ENCODE measurements at regions not wholly inside any gene's neighbourhood (a gene's known extent, or its start where the extent isn't known, plus 50 kb on each side); places are given as distances from the start of the nearest gene placed in this dataset.

DNA sequence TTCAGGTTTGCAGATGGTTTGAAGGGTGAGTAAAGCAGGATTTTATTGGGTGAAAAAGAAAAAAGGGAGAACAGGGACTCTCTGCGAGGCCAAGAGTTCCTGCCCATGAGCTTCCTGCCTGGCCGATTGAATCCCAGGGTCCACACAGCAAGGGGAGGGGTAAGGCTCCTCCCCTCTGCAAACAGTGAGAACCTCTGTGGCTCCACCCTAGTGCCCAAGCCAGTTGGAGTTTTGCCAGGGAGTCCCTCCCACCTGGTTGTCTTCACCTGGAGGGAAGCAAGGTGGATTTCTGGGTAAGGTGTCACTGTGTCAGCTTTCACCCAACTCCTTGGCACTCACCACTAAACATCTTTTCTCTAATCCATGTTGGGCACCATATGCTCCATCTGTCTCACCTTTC is 70.9 kb downstream of the PDHA2 start:
- DNase-seq (ENCODE audit: low read depth, low spot score): no peak
- Histone ChIP-seq H3K36me3 (ENCODE audit: control insufficient read depth, insufficient read depth, low read length) (no peaks in the 10 kb centered on the region), H3K4me1 (ENCODE audit: control insufficient read depth, insufficient read depth, low read length) (no peaks in the 10 kb centered on the region), H3K27ac (ENCODE audit: low read length) (no peak overlapping the region), H3K27me3 (ENCODE audit: control insufficient read depth, insufficient read depth, low read length) (no peaks in the 10 kb centered on the region), H3K9me3 (ENCODE audit: control insufficient read depth, insufficient read depth, low read depth, low read length) (no peaks in the 10 kb centered on the region), H3K4me3 (ENCODE audit: low read depth in 2 of 2, low read length in 2 of 2) (no peak overlapping the region)
- POLR2A ChIA-PET: no interaction called here
- no TSS peak for BruUV-seq (replicated peaks)
- intact Hi-C loops (cut with micrococcal nuclease; ENCODE audit: unreplicated experiment) (no loop called here), in situ Hi-C loops (cut with HindIII; ENCODE audit: low pct_unique_long_range_greater_than_20kb, low sequenced_read_pairs) (no loop called here)
- TF ChIP-seq, protein P1, sequence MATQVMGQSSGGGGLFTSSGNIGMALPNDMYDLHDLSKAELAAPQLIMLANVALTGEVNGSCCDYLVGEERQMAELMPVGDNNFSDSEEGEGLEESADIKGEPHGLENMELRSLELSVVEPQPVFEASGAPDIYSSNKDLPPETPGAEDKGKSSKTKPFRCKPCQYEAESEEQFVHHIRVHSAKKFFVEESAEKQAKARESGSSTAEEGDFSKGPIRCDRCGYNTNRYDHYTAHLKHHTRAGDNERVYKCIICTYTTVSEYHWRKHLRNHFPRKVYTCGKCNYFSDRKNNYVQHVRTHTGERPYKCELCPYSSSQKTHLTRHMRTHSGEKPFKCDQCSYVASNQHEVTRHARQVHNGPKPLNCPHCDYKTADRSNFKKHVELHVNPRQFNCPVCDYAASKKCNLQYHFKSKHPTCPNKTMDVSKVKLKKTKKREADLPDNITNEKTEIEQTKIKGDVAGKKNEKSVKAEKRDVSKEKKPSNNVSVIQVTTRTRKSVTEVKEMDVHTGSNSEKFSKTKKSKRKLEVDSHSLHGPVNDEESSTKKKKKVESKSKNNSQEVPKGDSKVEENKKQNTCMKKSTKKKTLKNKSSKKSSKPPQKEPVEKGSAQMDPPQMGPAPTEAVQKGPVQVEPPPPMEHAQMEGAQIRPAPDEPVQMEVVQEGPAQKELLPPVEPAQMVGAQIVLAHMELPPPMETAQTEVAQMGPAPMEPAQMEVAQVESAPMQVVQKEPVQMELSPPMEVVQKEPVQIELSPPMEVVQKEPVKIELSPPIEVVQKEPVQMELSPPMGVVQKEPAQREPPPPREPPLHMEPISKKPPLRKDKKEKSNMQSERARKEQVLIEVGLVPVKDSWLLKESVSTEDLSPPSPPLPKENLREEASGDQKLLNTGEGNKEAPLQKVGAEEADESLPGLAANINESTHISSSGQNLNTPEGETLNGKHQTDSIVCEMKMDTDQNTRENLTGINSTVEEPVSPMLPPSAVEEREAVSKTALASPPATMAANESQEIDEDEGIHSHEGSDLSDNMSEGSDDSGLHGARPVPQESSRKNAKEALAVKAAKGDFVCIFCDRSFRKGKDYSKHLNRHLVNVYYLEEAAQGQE (IDR thresholded peaks at IDR 0.05; ENCODE audit: insufficient read depth in 1 of 2, low read depth in 2 of 2, low read length in 1 of 2): no peak
- no peak for TF ChIP-seq POLR2AphosphoS5 (IDR thresholded peaks at IDR 0.05; ENCODE audit: low read depth, low read length)
- no peak for TF ChIP-seq TCF7L2 (IDR thresholded peaks at IDR 0.05; ENCODE audit: low read depth, low read length)
- no peak for TF ChIP-seq SIN3A (IDR thresholded peaks at IDR 0.05; ENCODE audit: borderline replicate concordance, insufficient read depth, low read depth, low read length)
- TF ChIP-seq, protein P2, sequence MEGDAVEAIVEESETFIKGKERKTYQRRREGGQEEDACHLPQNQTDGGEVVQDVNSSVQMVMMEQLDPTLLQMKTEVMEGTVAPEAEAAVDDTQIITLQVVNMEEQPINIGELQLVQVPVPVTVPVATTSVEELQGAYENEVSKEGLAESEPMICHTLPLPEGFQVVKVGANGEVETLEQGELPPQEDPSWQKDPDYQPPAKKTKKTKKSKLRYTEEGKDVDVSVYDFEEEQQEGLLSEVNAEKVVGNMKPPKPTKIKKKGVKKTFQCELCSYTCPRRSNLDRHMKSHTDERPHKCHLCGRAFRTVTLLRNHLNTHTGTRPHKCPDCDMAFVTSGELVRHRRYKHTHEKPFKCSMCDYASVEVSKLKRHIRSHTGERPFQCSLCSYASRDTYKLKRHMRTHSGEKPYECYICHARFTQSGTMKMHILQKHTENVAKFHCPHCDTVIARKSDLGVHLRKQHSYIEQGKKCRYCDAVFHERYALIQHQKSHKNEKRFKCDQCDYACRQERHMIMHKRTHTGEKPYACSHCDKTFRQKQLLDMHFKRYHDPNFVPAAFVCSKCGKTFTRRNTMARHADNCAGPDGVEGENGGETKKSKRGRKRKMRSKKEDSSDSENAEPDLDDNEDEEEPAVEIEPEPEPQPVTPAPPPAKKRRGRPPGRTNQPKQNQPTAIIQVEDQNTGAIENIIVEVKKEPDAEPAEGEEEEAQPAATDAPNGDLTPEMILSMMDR (IDR thresholded peaks at IDR 0.05): no peak
- CTCF ChIA-PET: no interaction called here
- no peak for ATAC-seq

DNA sequence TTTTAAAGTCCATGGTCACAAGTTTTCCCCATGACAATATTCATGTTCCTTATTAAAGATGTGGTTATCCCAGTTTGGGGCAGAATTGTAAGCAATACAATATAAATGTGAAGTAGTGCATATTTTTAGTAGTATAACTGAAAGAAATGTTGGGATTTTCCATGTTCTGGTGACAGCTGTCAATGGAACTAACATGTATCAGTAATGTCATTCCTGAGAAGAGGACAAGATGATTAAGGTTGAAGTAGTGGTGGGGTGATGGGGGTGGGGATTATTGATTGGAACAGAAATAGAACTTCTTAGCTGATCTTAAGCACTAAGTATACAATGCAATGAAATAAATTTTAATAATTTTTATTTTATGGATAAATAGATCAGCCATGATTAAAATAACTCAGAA is 81.6 kb downstream of the PDHA2 start:
- no peaks in the 10 kb centered on the region for H3K36me3 ChIP-seq (ENCODE audit: control insufficient read depth, insufficient read depth, low read length)
- no peak for DNase-seq (ENCODE audit: low read depth, low spot score)
- ChIA-PET POLR2A (no interaction called here), CTCF (no interaction called here)
- no TSS peak for BruUV-seq (replicated peaks)
- H3K4me3 ChIP-seq (ENCODE audit: low read depth in 2 of 2, low read length in 2 of 2): no peak overlapping the region
- H3K27ac ChIP-seq (ENCODE audit: low read length): no peak overlapping the region
- in situ Hi-C loops (cut with HindIII; ENCODE audit: low pct_unique_long_range_greater_than_20kb, low sequenced_read_pairs) (no loop called here), intact Hi-C loops (cut with micrococcal nuclease; ENCODE audit: unreplicated experiment) (no loop called here)
- H3K27me3 ChIP-seq (ENCODE audit: control insufficient read depth, insufficient read depth, low read length): no peaks in the 10 kb centered on the region
- no peak for ATAC-seq
- H3K4me1 ChIP-seq (ENCODE audit: control insufficient read depth, insufficient read depth, low read length): no peaks in the 10 kb centered on the region
- no peaks in the 10 kb centered on the region for H3K9me3 ChIP-seq (ENCODE audit: control insufficient read depth, insufficient read depth, low read depth, low read length)
- TF ChIP-seq TCF7L2 (IDR thresholded peaks at IDR 0.05; ENCODE audit: low read depth, low read length): no peak
- TF ChIP-seq SIN3A (IDR thresholded peaks at IDR 0.05; ENCODE audit: borderline replicate concordance, insufficient read depth, low read depth, low read length): no peak

DNA sequence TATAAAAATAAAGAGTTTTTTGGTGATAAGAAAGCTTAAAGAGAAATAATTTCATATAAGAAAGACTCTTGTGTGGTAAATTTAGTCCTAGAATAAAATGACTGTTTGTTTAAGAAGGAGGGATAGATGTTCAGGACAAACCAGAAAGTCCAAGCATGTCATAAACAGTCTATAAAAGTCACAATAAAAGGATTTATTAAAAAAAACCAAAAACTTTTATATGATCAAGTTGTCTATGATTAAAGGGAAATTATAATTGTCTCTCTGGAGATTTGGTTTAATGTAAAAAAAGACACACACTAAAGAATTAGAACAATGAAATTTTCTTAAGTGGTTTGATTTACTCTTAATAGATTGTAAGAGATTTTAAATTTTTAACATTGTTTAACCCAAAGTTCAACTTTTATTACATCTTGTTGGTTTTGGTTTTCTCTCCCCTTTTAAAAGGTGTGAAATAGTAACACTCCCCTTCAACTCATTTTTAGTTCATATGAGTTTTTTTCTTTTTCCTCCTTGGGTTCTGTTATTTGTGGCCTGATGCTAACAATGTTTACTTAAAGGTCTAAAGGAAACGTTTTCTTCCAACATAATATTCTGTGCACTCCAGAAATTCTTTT is 89.7 kb downstream of the PDHA2 start:
- in situ Hi-C loops (cut with HindIII; ENCODE audit: low pct_unique_long_range_greater_than_20kb, low sequenced_read_pairs): no loop called here
- H3K36me3 ChIP-seq (ENCODE audit: control insufficient read depth, insufficient read depth, low read length): no peaks in the 10 kb centered on the region
- H3K27me3 ChIP-seq (ENCODE audit: control insufficient read depth, insufficient read depth, low read length): no peaks in the 10 kb centered on the region
- BruUV-seq (replicated peaks): no TSS peak
- no peaks in the 10 kb centered on the region for H3K4me1 ChIP-seq (ENCODE audit: control insufficient read depth, insufficient read depth, low read length)
- TF ChIP-seq SIN3A (IDR thresholded peaks at IDR 0.05; ENCODE audit: borderline replicate concordance, insufficient read depth, low read depth, low read length) (no peak), TCF7L2 (IDR thresholded peaks at IDR 0.05; ENCODE audit: low read depth, low read length) (no peak), POLR2AphosphoS5 (IDR thresholded peaks at IDR 0.05; ENCODE audit: low read depth, low read length) (no peak)
- TF ChIP-seq, protein P2 (IDR thresholded peaks at IDR 0.05): no peak
- TF ChIP-seq, protein P1 (IDR thresholded peaks at IDR 0.05; ENCODE audit: insufficient read depth in 1 of 2, low read depth in 2 of 2, low read length in 1 of 2): no peak
- DNase-seq (ENCODE audit: low read depth, low spot score) (no peak), ATAC-seq (no peak)
- H3K9me3 ChIP-seq (ENCODE audit: control insufficient read depth, insufficient read depth, low read depth, low read length): peaks cover 5% of the 10 kb centered on the region; the same call in 1 of the 2 replicates
- ChIA-PET CTCF (no interaction called here), POLR2A (no interaction called here)
- no peak overlapping the region for H3K4me3 ChIP-seq (ENCODE audit: low read depth in 2 of 2, low read length in 2 of 2)
- H3K27ac ChIP-seq (ENCODE audit: low read length): no peak overlapping the region
- intact Hi-C loops (cut with micrococcal nuclease; ENCODE audit: unreplicated experiment): no loop called here

Data from Panc1 (cell line).